ENCODE measurements at regions not wholly inside any gene's neighbourhood (a gene's known extent, or its start where the extent isn't known, plus 50 kb on each side); places are given as distances from the start of the nearest gene placed in this dataset.

DNA sequence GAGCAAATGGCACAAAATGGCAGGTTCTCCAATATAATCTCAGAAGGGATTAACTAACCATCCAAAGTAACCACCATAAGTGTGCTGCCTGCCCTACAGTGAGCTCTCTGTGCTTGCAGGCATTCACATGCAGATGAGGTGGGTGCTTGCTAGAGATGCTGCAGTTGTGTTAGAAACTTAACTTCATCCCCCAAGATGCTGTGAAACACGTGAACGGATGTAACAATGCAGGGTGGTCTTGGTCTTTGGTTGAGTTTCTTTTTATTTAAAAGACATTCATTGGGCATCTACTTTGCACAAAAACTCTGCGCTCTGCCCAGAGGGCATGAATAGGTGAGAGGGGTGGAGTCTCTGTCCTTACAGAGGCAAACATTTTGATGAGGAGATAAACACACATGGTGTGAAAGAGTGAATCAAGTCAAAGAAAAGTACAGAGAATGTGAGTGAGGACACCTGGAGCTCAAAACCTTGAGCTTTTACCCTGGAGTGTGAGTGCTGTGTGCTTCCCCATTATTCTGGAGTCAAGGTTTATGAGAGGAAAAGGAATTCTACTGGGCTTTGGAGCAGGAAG, 143.9 kb upstream of the DAP start:
- H3K4me3 ChIP-seq, result no peak overlapping the region
- CTCF ChIA-PET, result no interaction called here
- H2AFZ ChIP-seq, result peak overlapping the region; percentile 37; the same call in 1 of the 2 replicates
- H3K9me3 ChIP-seq (ENCODE audit: insufficient read depth, low read depth), result no peaks in the 10 kb centered on the region
- H3F3A ChIP-seq (ENCODE audit: insufficient read depth, low read depth), result no peaks in the 10 kb centered on the region
- POLR2A ChIA-PET (ENCODE audit: unreplicated experiment), result interaction anchor here (0.7 kb wide), 1 partner anchor 37 kb away, joined by 4 read pairs; no protein-coding TSS in a partner anchor
- no peaks in the 10 kb centered on the region for H3K27me3 ChIP-seq (ENCODE audit: insufficient read depth, low read depth)
- no peak for DNase-seq
- BruUV-seq (replicated peaks), result no TSS peak
- H3K79me2 ChIP-seq (ENCODE audit: low read depth), result no peaks in the 10 kb centered on the region
- TF ChIP-seq, protein P1, sequence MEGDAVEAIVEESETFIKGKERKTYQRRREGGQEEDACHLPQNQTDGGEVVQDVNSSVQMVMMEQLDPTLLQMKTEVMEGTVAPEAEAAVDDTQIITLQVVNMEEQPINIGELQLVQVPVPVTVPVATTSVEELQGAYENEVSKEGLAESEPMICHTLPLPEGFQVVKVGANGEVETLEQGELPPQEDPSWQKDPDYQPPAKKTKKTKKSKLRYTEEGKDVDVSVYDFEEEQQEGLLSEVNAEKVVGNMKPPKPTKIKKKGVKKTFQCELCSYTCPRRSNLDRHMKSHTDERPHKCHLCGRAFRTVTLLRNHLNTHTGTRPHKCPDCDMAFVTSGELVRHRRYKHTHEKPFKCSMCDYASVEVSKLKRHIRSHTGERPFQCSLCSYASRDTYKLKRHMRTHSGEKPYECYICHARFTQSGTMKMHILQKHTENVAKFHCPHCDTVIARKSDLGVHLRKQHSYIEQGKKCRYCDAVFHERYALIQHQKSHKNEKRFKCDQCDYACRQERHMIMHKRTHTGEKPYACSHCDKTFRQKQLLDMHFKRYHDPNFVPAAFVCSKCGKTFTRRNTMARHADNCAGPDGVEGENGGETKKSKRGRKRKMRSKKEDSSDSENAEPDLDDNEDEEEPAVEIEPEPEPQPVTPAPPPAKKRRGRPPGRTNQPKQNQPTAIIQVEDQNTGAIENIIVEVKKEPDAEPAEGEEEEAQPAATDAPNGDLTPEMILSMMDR (conservative IDR thresholded peaks at IDR 0.05), result no peak
- intact Hi-C loops (cut with micrococcal nuclease; ENCODE audit: unreplicated experiment), result no loop called here
- peaks cover 10% of the 10 kb centered on the region for H3K4me1 ChIP-seq (replicated peaks; ENCODE audit: insufficient read depth)
- H3K4me2 ChIP-seq, result no peak overlapping the region
- H3K36me3 ChIP-seq (ENCODE audit: low read depth), result no peaks in the 10 kb centered on the region
- H3K9me2 ChIP-seq (ENCODE audit: insufficient read depth), result no peaks in the 10 kb centered on the region
- H4K20me1 ChIP-seq (ENCODE audit: insufficient read depth), result no peaks in the 10 kb centered on the region
- H3K27ac ChIP-seq, result no peak overlapping the region

DNA sequence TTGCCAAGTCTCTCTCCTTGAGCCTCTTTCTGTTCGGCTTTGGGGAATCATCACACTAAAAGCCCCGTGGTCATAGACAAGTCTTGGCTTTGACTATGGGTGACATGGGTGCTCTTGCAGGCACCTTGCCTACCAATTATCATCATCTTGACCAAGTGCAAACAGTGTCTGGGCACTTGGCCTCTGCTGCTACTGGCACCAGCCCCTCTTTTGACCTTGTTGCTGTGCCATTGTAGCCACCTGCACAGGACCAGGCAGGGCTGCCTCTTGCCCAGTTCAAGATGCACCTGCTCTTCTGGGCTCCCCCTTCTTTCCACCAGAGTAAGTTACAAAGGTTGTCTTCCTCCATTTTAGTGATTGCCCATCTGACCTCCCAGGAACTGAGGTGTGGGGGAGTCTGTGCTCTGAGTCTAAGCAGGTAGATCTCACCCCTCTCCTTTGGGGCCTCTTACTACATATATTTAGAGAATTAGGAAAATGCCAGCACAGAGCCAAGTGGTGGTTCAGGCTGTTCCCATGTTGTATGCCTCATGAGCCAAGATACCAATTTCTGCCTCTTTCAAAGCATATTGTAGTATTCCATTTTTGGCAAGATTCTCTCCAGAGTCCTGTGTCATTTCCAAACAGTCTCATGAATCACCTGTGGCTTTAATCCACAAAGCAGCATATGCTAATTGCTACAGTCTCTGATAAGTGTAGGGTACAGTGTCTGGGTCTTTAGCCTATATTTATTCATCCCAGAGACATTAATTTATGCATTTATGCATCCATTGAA, 142.9 kb upstream of the DAP start:
- POLR2A ChIA-PET (ENCODE audit: unreplicated experiment), result no interaction called here
- no peak for DNase-seq
- H3K36me3 ChIP-seq (ENCODE audit: low read depth), result no peaks in the 10 kb centered on the region
- no peaks in the 10 kb centered on the region for H4K20me1 ChIP-seq (ENCODE audit: insufficient read depth)
- intact Hi-C loops (cut with micrococcal nuclease; ENCODE audit: unreplicated experiment), result no loop called here
- CTCF ChIA-PET, result no interaction called here
- H3K27ac ChIP-seq, result no peak overlapping the region
- BruUV-seq (replicated peaks), result no TSS peak
- peaks cover 10% of the 10 kb centered on the region for H3K4me1 ChIP-seq (replicated peaks; ENCODE audit: insufficient read depth)
- no peak overlapping the region for H2AFZ ChIP-seq
- no peak overlapping the region for H3K4me2 ChIP-seq
- H3K9me3 ChIP-seq (ENCODE audit: insufficient read depth, low read depth), result no peaks in the 10 kb centered on the region
- H3F3A ChIP-seq (ENCODE audit: insufficient read depth, low read depth), result no peaks in the 10 kb centered on the region
- no peaks in the 10 kb centered on the region for H3K27me3 ChIP-seq (ENCODE audit: insufficient read depth, low read depth)
- H3K79me2 ChIP-seq (ENCODE audit: low read depth), result no peaks in the 10 kb centered on the region
- no peak for TF ChIP-seq EZH2 (IDR thresholded peaks at IDR 0.05; ENCODE audit: low read depth)
- TF ChIP-seq, protein P1 (conservative IDR thresholded peaks at IDR 0.05), result no peak
- H3K9me2 ChIP-seq (ENCODE audit: insufficient read depth), result no peaks in the 10 kb centered on the region
- H3K4me3 ChIP-seq, result no peak overlapping the region

DNA sequence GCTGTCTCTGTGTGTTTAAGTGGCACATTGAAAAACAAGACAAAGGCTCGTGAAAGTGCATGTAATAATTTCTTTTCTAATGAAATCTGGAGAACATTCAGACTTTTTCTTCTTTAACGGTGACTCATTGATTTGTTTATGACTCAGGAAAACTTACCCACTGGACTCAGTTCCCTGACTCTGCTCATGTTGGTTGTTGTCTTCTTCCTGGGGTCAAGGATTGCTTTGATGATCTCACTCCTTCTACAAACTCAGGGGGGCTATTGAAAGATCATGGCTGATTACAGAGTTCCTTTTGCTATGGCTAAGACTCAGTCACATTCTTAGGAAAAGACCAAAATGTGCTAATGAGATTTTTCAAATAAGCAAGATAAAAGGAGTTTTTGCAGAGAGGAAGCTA, 141.1 kb upstream of the DAP start:
- Histone ChIP-seq H3K36me3 (ENCODE audit: low read depth) (no peaks in the 10 kb centered on the region), H3K9me2 (ENCODE audit: insufficient read depth) (no peaks in the 10 kb centered on the region), H3K79me2 (ENCODE audit: low read depth) (no peaks in the 10 kb centered on the region), H3K4me1 (replicated peaks; ENCODE audit: insufficient read depth) (peaks cover 10% of the 10 kb centered on the region), H3K9me3 (ENCODE audit: insufficient read depth, low read depth) (no peaks in the 10 kb centered on the region), H2AFZ (no peak overlapping the region), H3K27ac (no peak overlapping the region), H3K27me3 (ENCODE audit: insufficient read depth, low read depth) (no peaks in the 10 kb centered on the region), H4K20me1 (ENCODE audit: insufficient read depth) (no peaks in the 10 kb centered on the region), H3K4me2 (no peak overlapping the region), H3F3A (ENCODE audit: insufficient read depth, low read depth) (no peaks in the 10 kb centered on the region), H3K4me3 (no peak overlapping the region)
- BruUV-seq (replicated peaks), result no TSS peak
- POLR2A ChIA-PET (ENCODE audit: unreplicated experiment), result no interaction called here
- no peak for TF ChIP-seq EZH2 (IDR thresholded peaks at IDR 0.05; ENCODE audit: low read depth)
- TF ChIP-seq, protein P1 (conservative IDR thresholded peaks at IDR 0.05), result no peak
- no peak for DNase-seq
- CTCF ChIA-PET, result no interaction called here
- intact Hi-C loops (cut with micrococcal nuclease; ENCODE audit: unreplicated experiment), result no loop called here
